Erythroblast (primary cell): ENCODE measurements at regions not wholly inside any gene's neighbourhood (a gene's known extent, or its start where the extent isn't known, plus 50 kb on each side); places are given as distances from the start of the nearest gene placed in this dataset.

Experiments
- DNase-seq, 2 experiments: peaks; one replicate each; lab custom pipeline; 2025; lab: John Stamatoyannopoulos, UW
- GATA1 ChIP-seq: IDR thresholded peaks from 2 replicates; pipeline ENCODE4 v1.6.1; 2011; ENCODE audit warnings: low read depth, mild to moderate bottlenecking, control low read depth, low read length, moderate library complexity
- POLR2A ChIP-seq: IDR thresholded peaks from 2 replicates; pipeline ENCODE4 v1.6.1; 2011; ENCODE audit warnings: mild to moderate bottlenecking, low read length

GRCh38 chr2:74051504-74051903, 66.8 kb downstream of the TET3 start:
- no peak for TF ChIP-seq POLR2A
- no peak for TF ChIP-seq GATA1
- peak in 1 of 2 experiments; percentile 36 for DNase-seq

- DNase-seq: no peak
- TF ChIP-seq GATA1 (no peak), POLR2A (no peak)
These were observed 68.3 kb downstream of the TET3 start for GRCh38 chr2:74052732-74053710.

DNA sequence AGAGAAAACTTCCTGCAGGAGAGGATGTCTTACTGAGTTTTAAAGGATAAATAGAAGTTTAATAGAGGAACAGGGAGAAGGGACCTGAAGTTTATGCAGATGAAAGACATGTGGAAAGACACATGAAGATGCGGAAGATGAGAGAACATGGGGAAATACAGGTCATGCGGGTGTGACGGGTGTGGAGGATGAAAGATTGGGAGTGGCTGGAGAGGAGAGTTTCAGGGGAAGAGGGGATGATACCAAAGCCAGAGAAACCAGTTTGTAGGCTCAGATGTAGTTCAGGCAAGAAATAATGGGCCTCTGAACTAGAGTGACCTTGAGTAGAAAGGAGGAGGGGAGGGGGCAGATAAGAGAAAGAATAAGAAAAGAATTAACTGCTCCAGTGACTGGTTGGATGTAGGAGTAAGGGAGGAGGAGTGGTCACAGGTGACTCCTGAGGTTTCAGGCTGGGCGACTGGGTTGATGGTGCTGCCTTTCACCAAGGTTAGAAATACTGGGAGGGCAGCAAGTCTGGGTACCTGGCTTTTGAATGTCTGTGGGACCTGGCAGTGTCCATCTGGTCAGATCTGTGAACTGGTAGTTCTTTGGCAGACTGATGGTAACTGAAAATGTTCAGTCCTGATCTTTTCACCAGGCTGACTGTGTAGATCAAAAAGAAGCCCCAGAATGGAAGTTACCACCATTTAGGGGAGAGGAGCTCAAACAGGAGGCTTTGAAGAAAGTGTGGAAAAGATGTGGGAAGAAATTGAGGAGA, 69.4 kb downstream of the TET3 start:
- DNase-seq: no peak
- TF ChIP-seq POLR2A: no peak
- no peak for TF ChIP-seq GATA1

GRCh38 chr2:74059137-74059775, 74.5 kb downstream of the TET3 start:
- TF ChIP-seq POLR2A (no peak), GATA1 (no peak)
- DNase-seq: no peak

GRCh38 chr2:74063486-74063885, 78.8 kb downstream of the TET3 start:
- TF ChIP-seq GATA1: no peak
- no peak for TF ChIP-seq POLR2A
- no peak for DNase-seq

DNA sequence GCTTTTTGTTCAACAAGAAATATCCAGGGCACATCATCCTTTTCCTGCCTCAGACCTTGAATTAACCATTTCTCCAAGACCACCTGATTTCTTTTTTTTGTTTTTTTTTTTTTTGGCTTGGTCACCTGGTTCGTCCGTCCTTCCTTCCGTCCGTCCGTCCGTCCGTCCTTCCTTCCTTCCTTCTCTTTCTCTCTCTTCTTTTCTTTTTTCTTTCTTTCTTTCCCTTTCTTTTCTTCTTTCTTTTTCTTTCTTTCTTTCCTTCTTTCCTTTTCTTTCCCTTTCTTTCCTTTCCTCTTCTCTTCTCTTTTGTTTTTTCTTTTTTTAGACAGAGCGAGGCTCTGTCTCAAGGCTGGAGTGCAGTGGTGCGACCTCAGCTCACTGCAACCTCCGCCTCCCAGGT, 80.7 kb downstream of the TET3 start:
- TF ChIP-seq GATA1: no peak
- no peak for TF ChIP-seq POLR2A
- DNase-seq: no peak

- no peak for TF ChIP-seq POLR2A
- no peak for TF ChIP-seq GATA1
- DNase-seq: no peak
These were observed 81.1 kb downstream of the BOLA3 start for GRCh38 chr2:74066491-74067203.

DNA sequence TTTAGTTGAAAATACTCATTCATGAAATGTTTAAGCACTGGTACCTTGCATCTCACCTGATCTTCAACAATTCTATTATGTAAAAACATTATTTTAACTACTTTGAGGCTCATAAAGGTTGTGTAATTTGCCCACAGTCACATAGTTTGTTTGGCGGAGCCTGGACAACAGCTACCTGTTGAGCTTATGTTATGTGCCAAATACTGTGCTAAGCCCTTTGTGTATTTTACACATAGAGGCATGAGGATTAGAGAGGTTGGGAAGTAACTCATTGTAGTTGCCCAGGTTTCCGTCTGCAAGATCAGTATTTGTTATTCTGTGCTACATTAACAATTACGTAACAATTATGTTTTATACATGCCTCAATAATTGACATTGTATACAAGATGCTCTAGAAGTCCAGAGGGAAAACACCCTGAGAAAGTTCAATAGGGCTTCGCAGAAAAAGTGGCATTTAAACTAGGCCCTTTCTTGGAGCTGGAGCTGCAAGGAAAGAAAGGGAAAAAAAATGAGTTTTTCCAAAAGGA, 80.4 kb downstream of the BOLA3 start:
- TF ChIP-seq GATA1 (no peak), POLR2A (no peak)
- no peak for DNase-seq

- TF ChIP-seq POLR2A (no peak), GATA1 (no peak)
- no peak for DNase-seq
These were observed 76.7 kb downstream of the BOLA3 start for GRCh38 chr2:74070991-74071390.

GRCh38 chr2:74071426-74071825, 76.3 kb downstream of the BOLA3 start:
- no peak for DNase-seq
- TF ChIP-seq POLR2A: no peak
- no peak for TF ChIP-seq GATA1

- TF ChIP-seq GATA1 (no peak), POLR2A (no peak)
- DNase-seq: peak; percentile 69 to 74
These were observed 75.1 kb downstream of the BOLA3 start for GRCh38 chr2:74072565-74072964.

GRCh38 chr2:74074487-74074886, 73.2 kb downstream of the BOLA3 start:
- no peak for TF ChIP-seq POLR2A
- DNase-seq: peak; percentile 39 to 63

- DNase-seq: no peak
- TF ChIP-seq POLR2A (no peak), GATA1 (no peak)
These were observed 71.6 kb downstream of the BOLA3 start for GRCh38 chr2:74076074-74076470.
